OCI-LY7 (cell line): ENCODE measurements at regions not wholly inside any gene's neighbourhood (a gene's known extent, or its start where the extent isn't known, plus 50 kb on each side); places are given as distances from the start of the nearest gene placed in this dataset.

Source experiments
- BruUV-seq: library from RNA; stranded (reverse); fragments of 400-500 nt; replicated peaks from 2 replicates; lab custom pipeline; 2021; lab: Mats Ljungman, UMichigan
- CTCF ChIA-PET: fragments of 300-600 bp; sonication (Branson Sonifier 250); formaldehyde crosslinking; loops from one replicate; lab custom pipeline; 2022; ENCODE audit warnings: antibody characterized with exemption; ENCODE audit not compliant: unreplicated experiment; lab: Charles Lee
- POLR2A ChIA-PET: fragments of 300-600 bp; sonication (Branson Sonifier 250); formaldehyde crosslinking; loops from one replicate; lab custom pipeline; 2022; ENCODE audit warnings: antibody characterized with exemption; lab: Charles Lee
- DNase-seq: peaks from one replicate; pipeline ENCODE4 v3.0.0-alpha.2; 2015; ENCODE audit warnings: low spot score
- H2AFZ ChIP-seq: fragments of 200-600 bp; sonication (generic), shearing (Covaris generic); 2 replicates; pipeline ENCODE4 v1.6.1; 2014; ENCODE audit warnings: mild to moderate bottlenecking, antibody characterized with exemption, low read length, moderate library complexity
- H3K27ac ChIP-seq: fragments of 200-600 bp; sonication (generic); 2 replicates; pipeline ENCODE4 v1.5.1; 2014; ENCODE audit warnings: mixed run types, low read depth, mild to moderate bottlenecking, moderate library complexity, low read length, inconsistent platforms; ENCODE audit not compliant: poor library complexity, severe bottlenecking
- H3K36me3 ChIP-seq: fragments of 200-600 bp; sonication (generic); 2 replicates; pipeline ENCODE4 v1.6.1; 2014; ENCODE audit warnings: mild to moderate bottlenecking, antibody characterized with exemption, low read length, moderate library complexity, mixed read lengths; ENCODE audit not compliant: insufficient read depth
- H3K4me1 ChIP-seq: fragments of 200-600 bp; sonication (generic); 2 replicates; pipeline ENCODE4 v1.5.1; 2014; ENCODE audit warnings: mild to moderate bottlenecking, low read length; ENCODE audit not compliant: insufficient read depth, poor library complexity, severe bottlenecking
- H3K4me2 ChIP-seq: fragments of 200-600 bp; sonication (generic); 2 replicates; pipeline ENCODE4 v1.6.1; 2014; ENCODE audit warnings: mild to moderate bottlenecking, low read length
- H3K4me3 ChIP-seq: fragments of 200-600 bp; sonication (generic); 2 replicates; pipeline ENCODE4 v1.5.1; 2014; ENCODE audit warnings: mild to moderate bottlenecking, low read depth, low read length; ENCODE audit not compliant: poor library complexity, severe bottlenecking
- H3K79me2 ChIP-seq: fragments of 200-600 bp; sonication (generic); 2 replicates; pipeline ENCODE4 v1.6.1; 2016; ENCODE audit warnings: low read depth, mild to moderate bottlenecking, low read length, moderate library complexity, mixed read lengths; ENCODE audit not compliant: insufficient read depth
- H3K9me2 ChIP-seq: fragments of 200-600 bp; sonication (generic); 2 replicates; pipeline ENCODE4 v1.6.1; 2016; ENCODE audit warnings: mild to moderate bottlenecking, low read length, mixed read lengths; ENCODE audit not compliant: insufficient read depth
- H3K9me3 ChIP-seq: fragments of 200-600 bp; sonication (generic); 2 replicates; pipeline ENCODE4 v1.6.1; 2014; ENCODE audit warnings: mild to moderate bottlenecking, mixed run types, low read length, mixed read lengths
- H4K20me1 ChIP-seq: fragments of 200-600 bp; sonication (generic); 2 replicates; pipeline ENCODE4 v1.6.1; 2014; ENCODE audit warnings: mild to moderate bottlenecking, antibody characterized with exemption, low read length, moderate library complexity, mixed read lengths; ENCODE audit not compliant: insufficient read depth
- CTCF ChIP-seq: fragments of 200-600 bp; sonication (generic); conservative IDR thresholded peaks from 2 replicates; pipeline ENCODE4 v1.5.1; 2014; ENCODE audit warnings: mild to moderate bottlenecking, antibody characterized with exemption, low read length, moderate library complexity, mixed read lengths
- EZH2phosphoT487 ChIP-seq: fragments of 200-600 bp; sonication (generic); IDR thresholded peaks from 2 replicates; pipeline ENCODE4 v1.6.1; 2018; ENCODE audit warnings: low read depth, borderline replicate concordance, mild to moderate bottlenecking, mixed run types, antibody characterized with exemption, low read length, moderate library complexity, mixed read lengths
- intact Hi-C: fragments of 100-400 bp; cut with micrococcal nuclease; formaldehyde crosslinking; loops from one replicate; pipeline ENCODE4 v1.10.0; 2022; ENCODE audit not compliant: unreplicated experiment

GRCh38 chr15:94889153-94889552 is 657.8 kb downstream of the MCTP2 start:
- DNase-seq = no peak
- no peak overlapping the region for H2AFZ ChIP-seq
- no peaks in the 10 kb centered on the region for H4K20me1 ChIP-seq
- intact Hi-C loops = no loop called here
- TF ChIP-seq CTCF (no peak), EZH2phosphoT487 (no peak)
- H3K4me3 ChIP-seq = no peak overlapping the region
- no peaks in the 10 kb centered on the region for H3K9me2 ChIP-seq
- H3K4me1 ChIP-seq = no peaks in the 10 kb centered on the region
- H3K27ac ChIP-seq = no peak overlapping the region
- H3K9me3 ChIP-seq = no peaks in the 10 kb centered on the region
- POLR2A ChIA-PET = no interaction called here
- CTCF ChIA-PET = no interaction called here
- H3K4me2 ChIP-seq = no peak overlapping the region
- no peaks in the 10 kb centered on the region for H3K79me2 ChIP-seq
- no peaks in the 10 kb centered on the region for H3K36me3 ChIP-seq
- no TSS peak for BruUV-seq

GRCh38 chr15:94893091-94893490 is 661.7 kb downstream of the MCTP2 start:
- Histone ChIP-seq H3K4me2 (no peak overlapping the region), H3K79me2 (no peaks in the 10 kb centered on the region), H3K27ac (no peak overlapping the region), H3K36me3 (no peaks in the 10 kb centered on the region), H3K4me3 (no peak overlapping the region), H3K9me3 (no peaks in the 10 kb centered on the region), H3K9me2 (peaks cover 3% of the 10 kb centered on the region; the same call in 1 of the 2 replicates), H3K4me1 (no peaks in the 10 kb centered on the region), H2AFZ (no peak overlapping the region), H4K20me1 (no peaks in the 10 kb centered on the region)
- ChIA-PET CTCF (no interaction called here), POLR2A (no interaction called here)
- TF ChIP-seq EZH2phosphoT487 (no peak), CTCF (no peak)
- DNase-seq = no peak
- no TSS peak for BruUV-seq
- intact Hi-C loops = no loop called here

GRCh38 chr15:94894056-94894455 is 662.7 kb downstream of the MCTP2 start:
- no peaks in the 10 kb centered on the region for H4K20me1 ChIP-seq
- intact Hi-C loops = no loop called here
- H3K9me2 ChIP-seq = peaks cover 3% of the 10 kb centered on the region; the same call in 1 of the 2 replicates
- H3K27ac ChIP-seq = no peak overlapping the region
- H3K79me2 ChIP-seq = no peaks in the 10 kb centered on the region
- H3K4me3 ChIP-seq = no peak overlapping the region
- H3K4me1 ChIP-seq = no peaks in the 10 kb centered on the region
- no peaks in the 10 kb centered on the region for H3K9me3 ChIP-seq
- no peak for DNase-seq
- no peaks in the 10 kb centered on the region for H3K36me3 ChIP-seq
- TF ChIP-seq CTCF (no peak), EZH2phosphoT487 (no peak)
- ChIA-PET POLR2A (no interaction called here), CTCF (no interaction called here)
- BruUV-seq = no TSS peak
- no peak overlapping the region for H3K4me2 ChIP-seq
- H2AFZ ChIP-seq = no peak overlapping the region
